K562 (cell line): ENCODE measurements at regions not wholly inside any gene's neighbourhood (a gene's known extent, or its start where the extent isn't known, plus 50 kb on each side); places are given as distances from the start of the nearest gene placed in this dataset.

ENCODE experiments used
- CREB3L1 ChIP-seq: fragments of 450-650 bp; IDR thresholded peaks from 2 replicates; pipeline ENCODE4 v1.6.1; 2014; ENCODE audit warnings: low read depth, mild to moderate bottlenecking, moderate library complexity, borderline replicate concordance
- DMBX1 ChIP-seq: fragments of 250-450 bp; sonication (Bioruptor Pico); IDR thresholded peaks from 2 replicates; pipeline ENCODE4 v1.8.0; 2022; ENCODE audit warnings: inconsistent platforms, mild to moderate bottlenecking, moderate library complexity, borderline replicate concordance
- E2F6 ChIP-seq, 2 experiments: IDR thresholded peaks; 2 replicates each; pipeline ENCODE4 v1.6.1; 2011; ENCODE audit warnings: borderline replicate concordance in 1 of 2, control low read depth in 1 of 2, low read depth in 1 of 2, low read length in 1 of 2, mild to moderate bottlenecking in 1 of 2, mixed read lengths in 1 of 2, moderate library complexity in 1 of 2; ENCODE audit not compliant: insufficient read depth in 1 of 2, insufficient read length in 1 of 2, poor library complexity in 1 of 2, severe bottlenecking in 1 of 2; ENCODE audit errors: extremely low read depth in 1 of 2
- EP400 ChIP-seq: fragments of 450-650 bp; IDR thresholded peaks from 2 replicates; pipeline ENCODE4 v1.6.1; 2017; ENCODE audit warnings: antibody characterized with exemption, mild to moderate bottlenecking, moderate library complexity
- FIP1L1 ChIP-seq: fragments of 200-400 bp; formaldehyde crosslinking; IDR thresholded peaks from 2 replicates; pipeline ENCODE4 v1.6.1; 2018; ENCODE audit warnings: mild to moderate bottlenecking, low read depth, low read length; ENCODE audit not compliant: poor library complexity, severe bottlenecking
- FOXM1 ChIP-seq, 2 experiments: fragments of 450-650 bp in 1 of 2; sonication (generic) in 1 of 2; formaldehyde crosslinking in 1 of 2; IDR thresholded peaks; 2 replicates each; pipeline versions ENCODE4 v1.6.1 to v1.9.0; 2017 to 2022; ENCODE audit warnings: low read depth in 2 of 2, mild to moderate bottlenecking in 2 of 2, missing genetic modification reagents in 1 of 2, moderate library complexity in 1 of 2
- L3MBTL2 ChIP-seq: fragments of 450-650 bp; IDR thresholded peaks from 2 replicates; pipeline ENCODE4 v1.6.1; 2016; ENCODE audit warnings: mild to moderate bottlenecking, moderate library complexity
- MAFF ChIP-seq: IDR thresholded peaks from 2 replicates; pipeline ENCODE4 v1.6.1; 2012; ENCODE audit warnings: low read length, improper control_type of control experiment
- MAFG ChIP-seq: fragments of 450-650 bp; conservative IDR thresholded peaks from 2 replicates; pipeline ENCODE4 v1.6.1; 2016; ENCODE audit warnings: missing genetic modification characterization, missing compliant biosample characterization
- MAFK ChIP-seq: IDR thresholded peaks from 2 replicates; pipeline ENCODE4 v1.6.1; 2011; ENCODE audit warnings: low read length, improper control_type of control experiment
- NFE2 ChIP-seq: IDR thresholded peaks from 2 replicates; pipeline ENCODE4 v1.6.1; 2014; ENCODE audit warnings: antibody characterized with exemption, low read depth
- NR2C1 ChIP-seq, 2 experiments: fragments of 450-650 bp; IDR thresholded peaks; 2 replicates each; pipeline ENCODE4 v1.6.1; 2017; ENCODE audit warnings: mild to moderate bottlenecking in 2 of 2, antibody characterized with exemption in 1 of 2, inconsistent platforms in 1 of 2, missing compliant biosample characterization in 1 of 2, missing genetic modification characterization in 1 of 2
- NR4A1 ChIP-seq, 2 experiments: fragments of 250-450 bp in 1 of 2; fragments of 450-650 bp in 1 of 2; sonication (Bioruptor Pico) in 1 of 2; IDR thresholded peaks; 2 replicates each; pipeline versions ENCODE4 v1.4.0 to v1.6.1; 2016 to 2020; ENCODE audit warnings: mild to moderate bottlenecking in 2 of 2, missing compliant biosample characterization in 1 of 2, missing genetic modification characterization in 1 of 2, moderate library complexity in 1 of 2
- TRIM24 ChIP-seq, 2 experiments: fragments of 450-650 bp; IDR thresholded peaks; 2 replicates each; pipeline ENCODE4 v1.6.1; 2016
- YY1 ChIP-seq, 3 experiments: IDR thresholded peaks; 2 replicates each; pipeline ENCODE4 v1.6.1; 2011; ENCODE audit warnings: low read length in 2 of 3, mild to moderate bottlenecking in 2 of 3, moderate library complexity in 2 of 3, borderline replicate concordance in 1 of 3, control low read depth in 1 of 3, low read depth in 1 of 3; ENCODE audit not compliant: insufficient read depth in 3 of 3, insufficient replicate concordance in 2 of 3, control insufficient read depth in 1 of 3, insufficient read length in 1 of 3; ENCODE audit errors: extremely low read depth in 1 of 3
- ZNF316 ChIP-seq: fragments of 450-650 bp; IDR thresholded peaks from 2 replicates; pipeline ENCODE4 v1.6.1; 2016
- ZNF780A ChIP-seq: fragments of 250-450 bp; sonication (Bioruptor Pico); IDR thresholded peaks from 2 replicates; pipeline ENCODE4 v1.5.0; 2021; ENCODE audit warnings: mild to moderate bottlenecking
- TF ChIP-seq, protein P1 (sequence below), 2 experiments: fragments of 450-650 bp; conservative IDR thresholded peaks; 2 replicates each; pipeline ENCODE4 v1.6.1; 2017; ENCODE audit warnings: mild to moderate bottlenecking in 2 of 2, moderate library complexity in 2 of 2
- TF ChIP-seq, protein P2 (sequence below): fragments of 450-650 bp; IDR thresholded peaks from 2 replicates; pipeline ENCODE4 v1.6.1; 2016; ENCODE audit warnings: missing biosample characterization, missing genetic modification characterization

DNA sequence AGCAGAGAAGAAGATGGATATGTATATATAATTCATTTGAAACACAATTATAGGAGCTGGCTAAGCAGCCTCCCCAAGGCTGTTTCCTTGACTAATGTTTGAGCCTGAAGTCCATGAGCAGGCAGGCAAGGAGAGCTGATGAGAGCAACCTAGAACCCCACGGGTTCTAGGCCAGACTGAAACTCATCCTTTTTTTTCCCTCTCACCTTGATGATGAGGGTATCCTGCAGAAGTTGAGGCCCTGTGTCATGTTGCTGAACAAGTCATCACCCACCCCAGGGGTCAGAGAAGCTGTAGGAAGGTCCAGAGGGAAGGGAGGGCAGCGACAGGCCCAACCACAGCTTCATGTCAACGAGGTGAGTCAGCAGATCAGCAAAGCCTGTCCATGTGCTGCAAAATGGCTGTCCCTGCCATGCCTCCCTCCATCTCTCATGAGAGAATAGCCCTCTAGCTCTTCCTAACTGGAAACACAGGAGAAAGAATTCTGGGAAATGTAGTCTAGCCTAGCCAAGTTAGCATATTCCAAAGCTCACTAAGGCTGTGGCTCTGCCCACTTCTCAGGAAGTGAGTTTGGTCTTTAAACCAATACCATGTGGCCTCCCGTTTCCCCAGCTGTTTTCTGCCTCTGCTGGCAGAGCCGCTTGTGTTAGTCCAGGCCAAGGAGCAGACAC lies 91.3 kb upstream of the DTNBP1 start (continued):
- no peak for TF ChIP-seq ZNF780A (CRISPR knock-in tag)
- TF ChIP-seq MAFG: peak; percentile 73
- no peak for TF ChIP-seq FOXM1 (IDR thresholded peaks at IDR 0.05; ENCODE audit: low read depth)
- no peak for TF ChIP-seq FOXM1 (CRISPR knock-in tag; IDR thresholded peaks at IDR 0.05; ENCODE audit: low read depth)
- no peak for TF ChIP-seq NR4A1 (CRISPR knock-in tag; IDR thresholded peaks at IDR 0.05)
- TF ChIP-seq NR4A1 (tag; IDR thresholded peaks at IDR 0.05): peak; percentile 30; the same call in 1 of the 2 replicates
- TF ChIP-seq CREB3L1: peak; percentile 51; the same call in 1 of the 2 replicates
- TF ChIP-seq EP400: peak; percentile 47; the same call in 1 of the 2 replicates
- TF ChIP-seq TRIM24 (IDR thresholded peaks at IDR 0.05): 0 out of 4 replicates have a peak, but pooled peaks of 1 of the 2 experiments have one; percentile 12
- peak; percentile 87 for TF ChIP-seq ZNF316
- no peak for TF ChIP-seq FIP1L1
- TF ChIP-seq E2F6 (IDR thresholded peaks at IDR 0.05; ENCODE audit: borderline replicate concordance in 1 of 2, extremely low read depth in 1 of 2, insufficient read depth in 1 of 2, insufficient read length in 1 of 2, low read depth in 1 of 2, low read length in 1 of 2, poor library complexity in 1 of 2, severe bottlenecking in 1 of 2): peak in 1 of 2 experiments; percentile 45
- TF ChIP-seq, protein P1, sequence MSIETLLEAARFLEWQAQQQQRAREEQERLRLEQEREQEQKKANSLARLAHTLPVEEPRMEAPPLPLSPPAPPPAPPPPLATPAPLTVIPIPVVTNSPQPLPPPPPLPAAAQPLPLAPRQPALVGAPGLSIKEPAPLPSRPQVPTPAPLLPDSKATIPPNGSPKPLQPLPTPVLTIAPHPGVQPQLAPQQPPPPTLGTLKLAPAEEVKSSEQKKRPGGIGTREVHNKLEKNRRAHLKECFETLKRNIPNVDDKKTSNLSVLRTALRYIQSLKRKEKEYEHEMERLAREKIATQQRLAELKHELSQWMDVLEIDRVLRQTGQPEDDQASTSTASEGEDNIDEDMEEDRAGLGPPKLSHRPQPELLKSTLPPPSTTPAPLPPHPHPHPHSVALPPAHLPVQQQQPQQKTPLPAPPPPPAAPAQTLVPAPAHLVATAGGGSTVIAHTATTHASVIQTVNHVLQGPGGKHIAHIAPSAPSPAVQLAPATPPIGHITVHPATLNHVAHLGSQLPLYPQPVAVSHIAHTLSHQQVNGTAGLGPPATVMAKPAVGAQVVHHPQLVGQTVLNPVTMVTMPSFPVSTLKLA (conservative IDR thresholded peaks at IDR 0.05): peak in 1 of 2 experiments; percentile 47; a peak in 2 of 4 replicates
- peak; percentile 70; the same call in 1 of the 2 replicates for TF ChIP-seq L3MBTL2
- peak; percentile 86 for TF ChIP-seq NFE2
- peak; percentile 30 to 88 (median 56) for TF ChIP-seq YY1 (IDR thresholded peaks at IDR 0.05; ENCODE audit: borderline replicate concordance in 1 of 3, control insufficient read depth in 1 of 3, extremely low read depth in 1 of 3, insufficient read depth in 3 of 3, insufficient read length in 1 of 3, insufficient replicate concordance in 2 of 3, low read depth in 1 of 3, low read length in 2 of 3)
- TF ChIP-seq, protein P2, sequence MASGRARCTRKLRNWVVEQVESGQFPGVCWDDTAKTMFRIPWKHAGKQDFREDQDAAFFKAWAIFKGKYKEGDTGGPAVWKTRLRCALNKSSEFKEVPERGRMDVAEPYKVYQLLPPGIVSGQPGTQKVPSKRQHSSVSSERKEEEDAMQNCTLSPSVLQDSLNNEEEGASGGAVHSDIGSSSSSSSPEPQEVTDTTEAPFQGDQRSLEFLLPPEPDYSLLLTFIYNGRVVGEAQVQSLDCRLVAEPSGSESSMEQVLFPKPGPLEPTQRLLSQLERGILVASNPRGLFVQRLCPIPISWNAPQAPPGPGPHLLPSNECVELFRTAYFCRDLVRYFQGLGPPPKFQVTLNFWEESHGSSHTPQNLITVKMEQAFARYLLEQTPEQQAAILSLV (tag): 0 out of 2 replicates have a peak, but pooled peaks have one; percentile 8
- peak; percentile 63; the same call in 1 of the 2 replicates for TF ChIP-seq MAFK
- no peak for TF ChIP-seq NR2C1 (IDR thresholded peaks at IDR 0.05)
- TF ChIP-seq NR2C1 (tag; IDR thresholded peaks at IDR 0.05): peak; percentile 63
- peak; percentile 60; the same call in 1 of the 2 replicates for TF ChIP-seq MAFF
- peak; percentile 84; the same call in 1 of the 2 replicates for TF ChIP-seq DMBX1 (CRISPR knock-in tag)
